ENCODE measurements at regions not wholly inside any gene's neighbourhood (a gene's known extent, or its start where the extent isn't known, plus 50 kb on each side); places are given as distances from the start of the nearest gene placed in this dataset.

DNA sequence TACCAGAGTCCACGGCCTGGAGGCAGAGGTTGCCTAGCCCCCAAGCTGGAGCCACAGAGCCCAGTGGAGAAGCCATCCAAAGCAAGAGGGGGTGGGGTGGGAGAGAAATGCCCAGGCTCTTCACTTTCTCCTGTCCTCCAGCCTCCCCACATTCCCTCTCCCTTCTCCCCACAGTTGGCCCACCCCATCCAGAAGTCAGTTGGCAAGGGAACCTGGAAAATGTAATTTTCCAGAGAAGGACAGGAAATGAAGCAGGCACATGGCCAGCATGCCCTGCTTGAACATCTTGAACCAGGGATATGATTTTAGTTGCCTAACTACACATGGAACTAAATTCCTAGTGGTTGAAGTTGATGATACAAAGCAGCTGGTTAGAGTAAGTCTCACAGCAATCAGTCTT, 73.3 kb upstream of the IRX6 start:
- intact Hi-C loops (cut with DNase I): no loop called here
- H3K27me3 ChIP-seq: no peaks in the 10 kb centered on the region
- peak in 1 of 2 donors; percentile 20 for DNase-seq (ENCODE audit: extremely low spot score in 2 of 2)
- TF ChIP-seq, protein P1, sequence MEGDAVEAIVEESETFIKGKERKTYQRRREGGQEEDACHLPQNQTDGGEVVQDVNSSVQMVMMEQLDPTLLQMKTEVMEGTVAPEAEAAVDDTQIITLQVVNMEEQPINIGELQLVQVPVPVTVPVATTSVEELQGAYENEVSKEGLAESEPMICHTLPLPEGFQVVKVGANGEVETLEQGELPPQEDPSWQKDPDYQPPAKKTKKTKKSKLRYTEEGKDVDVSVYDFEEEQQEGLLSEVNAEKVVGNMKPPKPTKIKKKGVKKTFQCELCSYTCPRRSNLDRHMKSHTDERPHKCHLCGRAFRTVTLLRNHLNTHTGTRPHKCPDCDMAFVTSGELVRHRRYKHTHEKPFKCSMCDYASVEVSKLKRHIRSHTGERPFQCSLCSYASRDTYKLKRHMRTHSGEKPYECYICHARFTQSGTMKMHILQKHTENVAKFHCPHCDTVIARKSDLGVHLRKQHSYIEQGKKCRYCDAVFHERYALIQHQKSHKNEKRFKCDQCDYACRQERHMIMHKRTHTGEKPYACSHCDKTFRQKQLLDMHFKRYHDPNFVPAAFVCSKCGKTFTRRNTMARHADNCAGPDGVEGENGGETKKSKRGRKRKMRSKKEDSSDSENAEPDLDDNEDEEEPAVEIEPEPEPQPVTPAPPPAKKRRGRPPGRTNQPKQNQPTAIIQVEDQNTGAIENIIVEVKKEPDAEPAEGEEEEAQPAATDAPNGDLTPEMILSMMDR (IDR thresholded peaks at IDR 0.05): no peak
- TF ChIP-seq POLR2A (IDR thresholded peaks at IDR 0.05): no peak
- no peak for TF ChIP-seq POLR2AphosphoS5 (IDR thresholded peaks at IDR 0.05; ENCODE audit: insufficient read depth in 1 of 2, low read depth in 1 of 2)
- H3K27ac ChIP-seq: no peak overlapping the region
- H3K36me3 ChIP-seq: no peaks in the 10 kb centered on the region
- no peaks in the 10 kb centered on the region for H3K4me1 ChIP-seq
- H3K9me3 ChIP-seq: no peaks in the 10 kb centered on the region
- no peak overlapping the region for H3K4me3 ChIP-seq

DNA sequence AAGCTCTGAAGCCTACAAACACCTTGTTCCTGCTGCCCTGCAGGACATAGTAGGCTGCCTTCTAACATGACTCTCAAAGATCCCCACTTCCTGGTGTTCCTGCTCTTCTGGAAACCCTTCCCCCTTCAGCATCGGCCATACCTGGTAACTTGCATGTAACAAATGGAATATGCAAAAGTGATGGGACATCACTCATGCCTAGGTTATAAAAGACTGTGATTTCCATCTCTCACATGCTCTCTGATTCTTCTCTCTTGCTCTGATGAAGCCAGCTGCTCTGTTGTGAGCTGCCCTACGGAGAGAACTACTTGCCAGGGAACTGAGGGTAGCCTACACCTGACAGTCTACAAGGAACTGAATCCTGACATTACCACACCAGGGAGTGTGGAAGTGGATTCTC, 72.9 kb upstream of the IRX6 start:
- no peaks in the 10 kb centered on the region for H3K9me3 ChIP-seq
- no peak for DNase-seq (ENCODE audit: extremely low spot score in 2 of 2)

DNA sequence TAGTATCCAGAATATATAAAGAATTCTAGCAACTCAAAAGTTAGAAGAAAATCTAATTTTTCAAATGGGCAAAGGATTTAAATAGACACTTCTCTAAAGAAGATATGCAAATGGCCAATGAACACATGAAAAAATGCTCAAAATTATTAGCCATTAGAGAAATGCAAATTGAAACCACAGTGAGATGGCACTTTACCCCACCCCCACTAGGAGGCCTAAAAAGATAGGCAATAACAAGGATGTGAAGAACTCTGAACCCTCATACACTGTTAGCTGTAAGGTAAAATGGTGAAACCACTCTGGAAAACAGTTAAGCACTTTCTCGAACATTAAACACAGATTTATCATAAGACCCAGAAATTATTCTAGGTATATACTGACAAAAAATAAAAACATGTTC, 71.4 kb upstream of the IRX6 start:
- DNase-seq (ENCODE audit: extremely low spot score in 2 of 2): no peak
- Histone ChIP-seq H3K27me3 (no peaks in the 10 kb centered on the region), H3K36me3 (no peaks in the 10 kb centered on the region), H3K4me1 (no peaks in the 10 kb centered on the region), H3K9me3 (no peaks in the 10 kb centered on the region), H3K27ac (no peak overlapping the region), H3K4me3 (no peak overlapping the region)
- TF ChIP-seq, protein P1 (IDR thresholded peaks at IDR 0.05): no peak
- no peak for TF ChIP-seq POLR2AphosphoS5 (IDR thresholded peaks at IDR 0.05; ENCODE audit: insufficient read depth in 1 of 2, low read depth in 1 of 2)
- TF ChIP-seq POLR2A (IDR thresholded peaks at IDR 0.05): no peak
- intact Hi-C loops (cut with DNase I): no loop called here

More for the DNA sequence above, 72.9 kb upstream of the IRX6 start:
- TF ChIP-seq, protein P1 (IDR thresholded peaks at IDR 0.05): no peak
- TF ChIP-seq POLR2AphosphoS5 (IDR thresholded peaks at IDR 0.05; ENCODE audit: insufficient read depth in 1 of 2, low read depth in 1 of 2) (no peak), POLR2A (IDR thresholded peaks at IDR 0.05) (no peak)
- H3K36me3 ChIP-seq: no peaks in the 10 kb centered on the region
- no peak overlapping the region for H3K27ac ChIP-seq
- intact Hi-C loops (cut with DNase I): no loop called here
- no peaks in the 10 kb centered on the region for H3K4me1 ChIP-seq
- H3K27me3 ChIP-seq: no peaks in the 10 kb centered on the region
- H3K4me3 ChIP-seq: no peak overlapping the region

DNA sequence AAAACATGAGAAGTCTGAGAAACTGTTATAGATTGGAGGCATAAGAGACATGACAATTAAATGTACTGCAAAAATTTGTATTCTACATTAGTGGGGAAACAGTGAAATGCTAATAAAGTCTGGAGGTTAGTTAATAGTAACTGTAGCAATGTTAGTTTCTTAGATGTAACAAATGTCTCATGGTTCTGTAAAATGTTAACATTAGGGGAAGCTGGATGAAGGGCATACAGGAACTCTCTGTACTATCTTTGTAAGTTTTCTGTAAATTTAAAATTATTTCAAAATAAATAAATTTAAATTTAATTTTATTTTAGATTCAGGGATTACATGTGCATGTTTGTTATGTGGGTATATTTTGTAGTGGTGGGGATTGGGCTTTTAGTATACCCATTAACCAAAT, 70.0 kb upstream of the IRX6 start:
- no peak for DNase-seq (ENCODE audit: extremely low spot score in 2 of 2)

DNA sequence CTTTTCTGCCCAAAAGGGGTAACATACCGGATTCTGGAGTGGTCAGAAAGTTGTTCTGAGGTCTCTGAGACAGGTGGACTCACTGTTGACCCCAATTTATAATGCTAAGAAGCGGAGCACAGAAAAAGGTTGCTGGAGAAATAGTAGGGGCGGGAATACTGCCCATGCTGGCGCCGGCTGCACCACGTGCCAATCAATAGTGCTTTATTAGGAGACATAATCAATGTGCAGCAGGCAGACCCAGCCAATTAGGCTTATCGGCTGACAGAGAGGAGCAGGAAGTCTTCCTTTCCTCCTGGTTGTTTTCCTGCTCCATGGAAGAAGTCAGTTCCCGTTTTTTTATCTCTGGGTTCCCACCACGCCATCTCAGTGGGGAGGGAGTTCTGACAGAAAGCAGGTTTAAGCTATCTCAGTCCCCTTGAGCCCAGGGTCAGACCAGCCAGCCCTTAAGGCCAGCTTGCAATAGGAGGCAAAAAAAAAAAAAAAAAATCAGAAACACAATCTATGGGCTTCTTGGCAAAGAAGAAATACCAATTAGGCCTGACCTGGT, 68.2 kb upstream of the IRX6 start:
- no peak overlapping the region for H3K27ac ChIP-seq
- TF ChIP-seq, protein P1 (IDR thresholded peaks at IDR 0.05): no peak
- TF ChIP-seq POLR2AphosphoS5 (IDR thresholded peaks at IDR 0.05; ENCODE audit: insufficient read depth in 1 of 2, low read depth in 1 of 2) (no peak), POLR2A (IDR thresholded peaks at IDR 0.05) (no peak)
- no peaks in the 10 kb centered on the region for H3K27me3 ChIP-seq
- H3K36me3 ChIP-seq: no peaks in the 10 kb centered on the region
- no peaks in the 10 kb centered on the region for H3K4me1 ChIP-seq
- H3K9me3 ChIP-seq: no peaks in the 10 kb centered on the region
- intact Hi-C loops (cut with DNase I): no loop called here
- no peak overlapping the region for H3K4me3 ChIP-seq
- peak; percentile 28 to 32 for DNase-seq (ENCODE audit: extremely low spot score in 2 of 2)

More for the DNA sequence above, 70.0 kb upstream of the IRX6 start:
- Histone ChIP-seq H3K27ac (no peak overlapping the region), H3K27me3 (no peaks in the 10 kb centered on the region), H3K36me3 (no peaks in the 10 kb centered on the region), H3K9me3 (no peaks in the 10 kb centered on the region), H3K4me1 (no peaks in the 10 kb centered on the region), H3K4me3 (no peak overlapping the region)
- intact Hi-C loops (cut with DNase I): no loop called here
- TF ChIP-seq POLR2A (IDR thresholded peaks at IDR 0.05) (no peak), POLR2AphosphoS5 (IDR thresholded peaks at IDR 0.05; ENCODE audit: insufficient read depth in 1 of 2, low read depth in 1 of 2) (no peak)
- TF ChIP-seq, protein P1 (IDR thresholded peaks at IDR 0.05): no peak

All from vagina (tissue), 2 donors.